DMS 273 treated with DMSO at 0.1 percent for 48 hours (cell line): ENCODE measurements at regions not wholly inside any gene's neighbourhood (a gene's known extent, or its start where the extent isn't known, plus 50 kb on each side); places are given as distances from the start of the nearest gene placed in this dataset.
"Not testable (repeated sequence)": the region's sequence is repeated elsewhere in the genome, so short reads cannot be mapped to it uniquely, and the experiment has no call there.

Source experiments
- DNase-seq: peaks from one replicate; lab custom pipeline; 2025; lab: John Stamatoyannopoulos, UW

DNA sequence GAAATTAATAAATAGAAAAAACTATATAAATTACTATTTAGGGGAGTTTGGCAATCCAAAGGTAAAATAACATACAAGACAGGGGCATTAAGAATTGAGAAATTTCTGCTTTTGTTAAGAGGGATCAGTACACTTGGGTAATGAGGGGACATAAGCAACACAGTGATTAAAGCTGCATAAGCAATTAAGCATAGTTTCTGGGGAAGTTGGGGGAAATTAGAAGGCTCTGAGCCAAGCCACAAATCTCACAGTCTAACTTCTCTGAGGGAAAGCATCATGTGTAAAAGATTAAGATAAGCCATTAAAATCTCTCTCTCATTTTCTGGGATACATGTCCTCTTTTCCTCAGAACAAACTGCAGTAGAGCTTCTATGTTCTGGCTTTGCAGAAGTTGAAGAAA is 533.9 kb upstream of the LRFN5 start:
- DNase-seq = no peak

DNA sequence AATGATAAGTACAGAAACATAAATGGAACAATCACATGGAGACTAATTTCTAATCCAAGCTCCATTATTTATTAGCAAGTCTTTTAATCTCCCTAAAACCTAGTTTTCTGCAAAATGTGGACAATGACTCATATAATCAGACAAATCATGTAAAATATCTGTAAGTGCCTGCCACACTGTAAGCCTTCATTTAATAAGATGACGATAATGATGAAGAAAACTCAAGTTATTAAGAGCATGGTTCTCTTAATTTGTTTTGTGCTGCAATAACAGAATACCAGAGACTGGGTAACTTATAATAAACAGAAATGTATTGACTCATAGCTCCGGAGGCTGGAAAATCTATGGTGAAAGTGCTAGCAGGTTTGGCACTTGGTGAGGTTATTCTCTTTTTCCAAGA is 535.3 kb upstream of the LRFN5 start:
- DNase-seq = no peak

DNA sequence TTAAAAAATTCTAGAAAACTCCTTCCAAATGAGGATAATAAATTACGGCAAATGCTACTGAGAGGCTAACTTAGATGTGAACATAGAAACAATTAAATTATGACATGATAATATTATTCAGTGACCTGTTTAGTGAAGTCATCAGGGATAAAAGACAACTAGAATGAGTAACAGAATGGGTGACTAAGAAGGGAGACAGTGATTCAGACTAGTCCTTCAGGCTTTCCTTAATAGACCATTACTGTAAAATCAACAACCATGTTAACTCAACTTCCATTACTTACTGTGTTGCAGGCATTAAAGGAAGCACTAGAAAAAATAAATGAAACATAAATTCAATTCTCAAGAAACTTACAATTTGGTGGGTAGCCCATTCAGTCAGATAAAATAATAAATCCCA is 543.9 kb upstream of the LRFN5 start:
- DNase-seq = no peak

DNA sequence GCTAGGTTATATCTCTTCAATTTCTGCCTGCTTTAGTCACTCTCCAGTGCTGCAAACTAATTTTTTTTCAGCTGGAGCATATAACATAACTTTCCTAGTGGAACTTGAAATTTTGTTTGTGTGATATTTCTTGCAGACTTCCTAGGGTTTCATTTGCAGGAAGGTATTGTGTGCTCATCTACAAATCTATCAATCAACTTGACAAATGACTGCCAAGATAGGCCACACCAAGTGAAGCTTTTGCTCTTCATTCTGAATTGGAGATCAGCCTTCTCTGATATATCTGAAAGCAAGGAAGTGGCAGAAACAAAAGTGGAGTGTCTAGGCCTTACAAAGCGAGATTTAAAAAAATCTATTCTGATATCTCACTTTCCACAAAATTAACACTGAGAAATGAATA is 551.1 kb upstream of the LRFN5 start:
- DNase-seq = no peak

DNA sequence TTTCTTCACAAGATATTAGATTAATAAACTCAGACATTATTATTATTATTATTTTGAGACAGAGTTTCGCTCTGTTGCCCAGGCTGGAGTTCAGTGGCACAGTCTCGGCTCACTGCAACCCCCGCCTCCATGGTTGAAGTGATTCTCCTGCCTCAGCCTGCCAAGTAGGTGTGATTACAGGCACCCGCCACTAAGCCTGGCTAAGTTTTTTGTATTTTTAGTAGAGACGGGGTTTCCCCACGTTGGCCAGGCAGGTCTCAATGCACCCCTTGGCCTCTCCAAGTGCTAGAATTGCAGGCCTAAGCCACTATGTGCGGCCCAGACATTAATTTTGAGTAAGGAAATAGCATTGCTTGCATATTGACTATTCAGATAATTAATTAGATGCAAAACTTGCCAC is 554.9 kb upstream of the LRFN5 start:
- no peak for DNase-seq

DNA sequence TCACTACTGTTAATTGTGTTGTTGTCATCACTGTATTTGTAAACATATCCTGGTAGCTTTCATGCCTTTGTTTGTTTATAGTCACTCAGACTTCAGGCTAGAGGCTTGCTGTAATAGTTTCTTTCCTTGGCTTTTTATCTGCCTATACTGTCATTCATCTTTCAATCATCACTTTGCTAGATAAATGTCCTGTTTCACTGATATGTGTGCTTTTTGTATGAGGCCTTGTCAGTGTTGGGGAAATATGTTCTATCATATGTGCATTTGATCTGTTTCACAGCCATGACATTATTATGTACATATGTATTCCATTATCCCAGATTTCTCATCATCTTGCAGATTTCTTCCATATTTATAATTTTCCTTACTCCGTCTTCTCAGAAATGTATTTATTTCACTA is 558.9 kb upstream of the LRFN5 start:
- no peak for DNase-seq

DNA sequence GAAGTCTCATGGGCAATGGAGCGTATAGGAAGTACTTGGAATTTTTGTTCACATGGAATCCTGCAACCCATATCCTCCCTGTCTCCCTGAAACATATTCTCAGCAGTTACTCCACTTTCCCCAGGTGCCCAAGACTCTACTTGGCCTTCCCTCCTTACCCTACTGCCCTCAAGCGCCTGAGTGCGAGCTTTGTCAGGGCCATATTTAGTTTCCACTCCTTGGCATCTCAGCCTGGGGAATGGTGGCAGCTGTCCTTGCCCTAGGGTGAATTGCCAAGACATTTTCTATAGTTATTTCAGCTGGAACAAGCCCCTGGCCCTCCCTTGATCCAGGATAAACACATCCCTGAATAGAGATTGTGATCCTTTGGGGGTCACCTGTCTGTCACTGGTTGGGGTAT is 569.3 kb upstream of the LRFN5 start:
- DNase-seq = no peak

DNA sequence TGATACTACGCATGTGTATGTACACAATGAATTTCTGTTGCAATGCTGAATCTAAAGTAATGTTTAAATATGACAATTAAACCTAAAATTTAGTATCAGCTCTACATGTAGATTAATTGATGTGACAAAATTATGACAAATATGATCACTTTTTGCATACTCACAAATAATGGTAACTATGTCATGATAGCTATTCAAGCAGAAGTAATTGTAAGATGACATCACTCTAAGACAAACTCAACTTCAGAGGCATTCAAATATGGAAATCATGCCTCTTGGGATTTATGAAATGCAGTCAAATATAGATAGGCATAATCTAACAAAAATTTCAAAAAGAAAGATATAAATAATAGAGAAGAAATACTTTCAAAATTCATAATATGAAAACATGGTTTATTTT is 571.7 kb upstream of the LRFN5 start:
- no peak for DNase-seq

DNA sequence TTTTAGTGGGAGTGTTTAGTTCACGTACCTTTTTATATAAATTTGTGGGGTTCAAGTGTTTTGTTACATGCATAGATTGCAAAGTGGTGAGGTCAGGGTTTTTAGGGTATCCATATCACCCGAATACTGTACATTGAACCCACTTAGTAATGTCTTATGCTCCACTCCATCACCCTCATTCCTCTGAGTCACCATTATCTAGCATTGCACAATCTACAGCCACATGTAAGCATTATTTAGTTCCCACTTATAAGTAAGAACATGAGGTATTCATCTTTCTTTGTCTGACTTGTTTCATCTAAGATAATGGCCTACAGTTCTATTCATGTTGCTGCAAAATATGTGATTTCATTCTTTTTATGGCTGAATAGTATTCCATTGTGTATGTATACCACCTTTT is 583.7 kb upstream of the LRFN5 start:
- no peak for DNase-seq

DNA sequence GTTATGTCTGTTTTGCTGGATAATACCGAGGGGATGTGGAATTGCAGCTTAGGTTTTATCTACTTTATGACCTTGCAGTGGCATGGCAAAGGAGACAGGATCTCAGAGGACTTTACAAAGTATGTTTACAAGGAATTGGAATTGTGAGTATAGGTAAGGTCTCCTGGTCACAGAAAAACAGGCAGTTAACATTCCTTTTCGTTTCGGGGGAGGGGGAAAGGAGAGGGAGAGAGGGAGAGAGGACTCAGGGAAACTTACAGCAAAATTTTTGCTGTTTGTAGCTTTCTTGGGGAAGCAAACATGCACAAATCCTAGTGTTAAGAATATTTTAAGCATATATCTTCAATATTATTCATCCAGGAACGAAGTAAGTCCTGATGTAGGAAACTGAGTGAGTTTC is 590.5 kb upstream of the LRFN5 start:
- no peak for DNase-seq

DNA sequence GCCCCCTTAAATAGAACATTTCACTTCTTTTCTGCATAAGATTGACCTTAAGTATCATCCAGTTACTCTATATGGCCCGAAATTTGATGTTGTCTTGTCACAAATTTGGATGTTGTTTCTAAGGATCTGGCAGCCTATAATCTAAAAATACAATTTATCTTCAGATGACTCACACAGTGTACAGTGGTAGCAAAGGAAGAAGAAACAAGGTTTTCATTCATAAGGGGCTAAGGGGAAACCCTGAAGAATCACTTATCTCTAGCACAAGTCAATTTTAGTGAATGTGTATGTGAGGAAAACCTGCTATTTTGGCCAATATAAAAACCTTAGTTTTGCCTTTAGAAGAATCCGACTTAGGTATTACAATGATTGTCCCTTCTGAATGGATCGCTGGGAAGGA is 606.3 kb upstream of the LRFN5 start:
- DNase-seq = no peak

DNA sequence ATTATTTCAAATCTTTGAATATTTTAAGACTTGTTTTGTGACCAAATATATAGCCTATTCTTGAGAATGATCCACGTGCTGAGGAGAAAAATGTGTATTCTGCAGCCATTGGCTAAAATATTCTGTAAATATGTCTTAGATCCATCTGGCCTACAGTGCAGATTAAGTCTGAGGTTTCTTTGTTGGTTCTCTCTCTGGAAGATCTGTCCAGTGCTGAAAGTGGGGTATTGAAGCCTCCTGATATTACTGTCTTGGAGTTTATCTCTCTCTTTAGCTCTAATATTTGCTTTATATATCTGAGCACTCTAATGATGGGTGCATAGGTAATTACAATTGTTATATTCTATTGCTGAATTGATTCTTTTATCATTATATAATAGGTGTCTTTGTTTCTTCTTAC is 617.4 kb upstream of the LRFN5 start:
- no peak for DNase-seq

DNA sequence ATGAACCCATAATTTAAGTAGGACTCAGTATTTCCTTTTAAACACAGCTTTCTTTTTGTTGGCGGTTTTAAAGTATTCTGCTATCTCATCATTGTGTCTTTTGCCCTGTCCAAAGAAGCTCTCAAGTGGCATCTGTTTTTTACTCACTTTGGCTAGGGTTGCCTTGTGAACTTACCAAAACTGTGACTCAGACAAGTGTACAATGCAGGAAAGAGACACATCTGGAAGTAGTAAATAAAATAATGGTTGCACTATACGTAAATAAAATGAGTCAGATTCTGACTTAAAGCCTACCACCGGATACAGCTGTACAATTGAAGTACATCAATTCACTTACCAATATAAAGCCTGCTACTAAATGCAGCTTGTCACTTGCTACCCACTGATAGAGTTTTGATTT is 619.2 kb upstream of the LRFN5 start:
- no peak for DNase-seq

DNA sequence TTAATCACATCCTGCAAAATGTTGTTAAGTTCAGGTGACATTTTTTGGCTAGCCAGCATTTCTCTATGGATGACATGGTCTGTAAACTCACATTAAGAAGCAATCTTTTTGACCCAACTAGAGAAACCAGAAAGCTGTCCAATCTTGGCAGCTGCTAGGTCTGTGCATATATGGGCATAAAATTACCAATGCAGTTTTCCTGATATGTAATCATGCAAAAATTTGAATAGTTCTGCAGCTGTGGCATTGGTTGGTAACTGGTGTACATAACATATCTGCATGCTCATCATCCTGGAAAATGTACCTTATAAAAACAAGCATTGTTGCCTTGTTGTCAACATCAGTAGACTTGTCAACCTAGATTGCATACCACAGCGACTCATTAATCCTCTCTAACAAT is 620.0 kb upstream of the LRFN5 start:
- DNase-seq = no peak

DNA sequence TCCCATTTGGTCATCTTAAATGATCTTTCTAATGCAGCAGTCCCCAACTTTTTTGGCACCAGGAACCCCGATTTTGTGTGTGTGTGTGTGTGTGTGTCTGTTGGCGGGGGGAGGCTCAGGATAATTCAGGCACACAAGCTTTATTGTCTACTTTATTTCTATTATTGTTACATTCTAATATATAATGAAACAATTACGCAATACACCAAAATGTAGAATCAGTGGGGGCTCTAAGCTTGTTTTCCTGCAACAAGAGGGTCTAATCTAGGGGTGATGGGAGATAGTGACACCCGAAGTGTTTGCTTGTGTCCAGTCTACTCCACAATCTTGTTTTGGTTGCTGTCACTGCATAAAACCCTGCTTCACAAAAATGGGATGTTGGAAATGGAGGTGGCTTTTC is 621.1 kb upstream of the LRFN5 start:
- no peak for DNase-seq

DNA sequence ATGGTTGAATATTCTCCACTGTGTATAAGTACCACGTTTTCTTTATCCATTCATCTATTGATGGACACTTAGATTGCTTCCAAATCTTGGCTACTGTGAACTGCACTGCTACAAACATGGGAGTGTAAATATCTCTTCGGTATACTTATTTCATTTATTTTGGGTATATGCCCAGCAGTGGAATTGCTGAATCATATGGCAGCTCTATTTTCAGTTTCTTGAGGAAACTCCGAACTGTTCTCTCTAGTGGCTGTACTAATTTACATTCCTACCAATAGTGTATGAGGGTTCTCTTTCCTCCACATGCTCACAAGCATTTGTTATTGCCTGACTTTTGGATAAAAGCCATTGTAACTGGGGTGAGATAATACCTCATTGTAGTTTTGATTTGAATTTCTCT is 623.1 kb upstream of the LRFN5 start:
- no peak for DNase-seq

DNA sequence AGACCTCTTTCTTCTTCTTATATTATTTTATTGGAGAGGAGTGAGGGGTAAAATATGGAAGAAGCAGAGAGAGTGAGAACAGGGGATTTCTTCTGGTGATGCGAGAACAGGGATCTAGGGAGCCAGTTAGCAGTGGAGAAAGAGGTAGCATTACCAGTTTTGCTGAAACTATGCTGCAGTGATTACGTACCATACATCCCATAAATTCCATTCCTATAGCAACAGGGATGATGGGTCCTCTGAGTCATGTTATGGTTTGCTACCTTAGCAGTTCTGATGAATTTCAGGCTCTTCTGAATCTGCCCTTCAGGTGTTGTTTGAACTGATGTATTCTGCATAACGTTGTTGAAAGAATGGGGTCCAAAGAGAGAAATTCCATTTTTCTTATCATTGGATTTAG is 625.4 kb upstream of the LRFN5 start:
- no peak for DNase-seq

DNA sequence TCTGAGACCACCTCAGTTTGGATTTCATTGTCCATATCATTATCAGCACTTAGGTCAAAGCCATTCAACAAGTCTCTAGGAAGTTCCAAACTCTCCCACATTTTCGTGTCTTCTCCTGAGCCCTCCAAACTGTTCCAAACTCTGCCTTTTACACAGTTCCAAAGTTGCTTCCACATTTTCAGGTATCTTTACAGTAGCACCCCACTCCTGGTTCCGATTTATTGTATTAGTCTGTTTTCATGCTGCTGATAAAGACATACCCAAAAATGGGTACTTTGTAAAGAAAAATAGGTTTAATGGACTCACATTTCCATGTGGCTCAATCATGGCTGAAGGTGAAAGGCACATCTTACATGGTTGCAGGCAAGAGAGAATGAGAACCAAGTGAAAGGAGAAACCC is 646.4 kb upstream of the LRFN5 start:
- DNase-seq = not testable (repeated sequence)

DNA sequence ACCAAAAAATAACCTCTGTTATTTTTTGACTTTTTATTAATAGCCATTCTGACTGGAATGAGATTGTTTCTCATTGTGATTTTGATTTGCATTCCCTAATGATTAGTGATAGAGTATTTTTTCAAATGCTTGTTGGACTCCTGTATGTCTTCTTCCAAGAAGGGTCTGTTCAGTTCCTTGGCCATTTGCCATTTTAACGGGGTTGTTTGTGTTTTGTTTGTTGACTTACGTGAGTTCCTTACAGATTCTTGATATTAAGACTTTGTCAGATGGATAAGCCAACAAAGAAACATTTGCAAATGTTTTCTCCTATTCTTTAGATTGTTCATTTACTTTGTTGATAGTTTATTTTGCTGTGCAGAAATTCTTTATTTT is 651.6 kb upstream of the LRFN5 start:
- DNase-seq = no peak

DNA sequence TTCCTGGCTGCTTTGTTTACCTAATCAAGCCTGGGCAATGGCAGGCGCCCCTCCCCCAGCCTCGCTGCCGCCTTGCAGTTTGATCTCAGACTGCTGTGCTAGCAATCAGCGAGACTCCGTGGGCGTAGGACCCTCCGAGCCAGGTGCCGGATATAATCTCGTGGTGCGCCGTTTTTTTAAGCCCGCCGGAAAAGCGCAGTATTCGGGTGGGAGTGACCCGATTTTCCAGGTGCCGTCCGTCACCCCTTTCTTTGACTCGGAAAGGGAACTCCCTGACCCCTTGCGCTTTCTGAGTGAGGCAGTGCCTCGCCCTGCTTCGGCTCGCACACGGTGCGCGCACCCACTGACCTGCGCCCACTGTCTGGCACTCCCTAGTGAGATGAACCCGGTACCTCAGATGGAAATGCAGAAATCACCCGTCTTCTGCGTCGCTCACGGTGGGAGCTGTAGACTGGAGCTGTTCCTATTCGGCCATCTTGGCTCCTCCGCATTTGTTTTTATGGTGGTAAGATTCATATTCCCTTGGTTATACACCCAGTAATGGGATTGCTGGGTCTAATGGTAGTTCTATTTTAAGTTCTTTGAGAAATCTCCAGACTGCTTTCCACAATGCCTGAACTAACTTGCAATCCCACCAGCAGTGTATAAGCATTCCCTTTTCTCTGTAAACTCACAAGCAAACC is 652.1 kb upstream of the LRFN5 start:
- DNase-seq = not testable (repeated sequence)

DNA sequence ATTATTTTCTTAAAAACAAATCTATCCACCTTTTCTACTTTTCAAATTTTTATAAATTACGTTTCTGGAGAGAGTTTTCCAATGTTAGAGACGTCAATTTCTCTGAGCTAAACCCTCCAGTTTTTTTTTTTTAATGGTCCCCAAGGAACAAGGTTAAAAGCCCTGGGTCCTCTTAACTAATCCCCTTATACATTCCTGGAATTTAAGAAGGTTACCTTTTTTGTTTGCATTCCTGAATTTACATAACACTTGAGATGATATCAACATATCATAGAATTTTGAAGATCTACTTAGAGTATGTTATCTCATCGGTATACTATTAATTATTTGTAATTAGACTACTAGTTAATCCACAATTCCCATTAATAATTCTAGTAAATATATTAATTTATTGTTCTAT is 662.2 kb upstream of the LRFN5 start:
- no peak for DNase-seq

DNA sequence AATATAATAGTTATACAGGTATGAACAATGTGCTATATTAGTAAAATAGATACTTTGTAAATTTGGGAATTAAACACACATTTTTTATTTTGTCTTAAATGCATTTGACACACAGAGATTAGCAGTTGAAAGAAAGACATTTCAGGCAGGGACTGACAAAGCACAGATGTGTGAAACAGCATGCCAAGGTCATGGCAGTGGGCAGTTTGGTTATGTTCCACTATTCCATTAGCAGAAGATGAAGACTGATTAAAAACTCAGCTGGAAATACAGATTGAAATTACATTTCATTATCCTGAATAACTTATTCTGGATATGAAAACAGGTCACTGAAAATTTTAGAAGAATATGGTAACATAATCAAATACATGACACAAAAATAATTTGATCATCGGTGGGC is 669.8 kb upstream of the LRFN5 start:
- DNase-seq = no peak

DNA sequence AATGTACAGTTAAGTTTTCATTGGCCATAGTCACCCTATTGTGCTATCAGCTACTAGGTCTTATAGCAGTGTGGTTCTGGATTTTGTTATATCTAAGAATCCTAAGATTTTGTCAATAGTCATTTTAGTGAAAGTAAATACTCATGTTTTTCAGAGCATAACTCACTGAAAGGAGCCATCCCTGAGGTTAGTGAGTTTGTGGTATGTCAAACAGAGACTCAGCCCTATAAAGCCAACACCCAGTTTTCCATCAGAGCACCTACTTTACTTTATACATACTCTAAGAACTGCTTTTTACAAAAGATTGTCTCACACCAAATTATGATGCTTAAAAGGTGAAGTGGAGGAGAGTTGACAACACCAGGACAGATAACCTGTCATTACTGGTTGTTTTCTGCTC is 686.3 kb upstream of the LRFN5 start:
- no peak for DNase-seq

DNA sequence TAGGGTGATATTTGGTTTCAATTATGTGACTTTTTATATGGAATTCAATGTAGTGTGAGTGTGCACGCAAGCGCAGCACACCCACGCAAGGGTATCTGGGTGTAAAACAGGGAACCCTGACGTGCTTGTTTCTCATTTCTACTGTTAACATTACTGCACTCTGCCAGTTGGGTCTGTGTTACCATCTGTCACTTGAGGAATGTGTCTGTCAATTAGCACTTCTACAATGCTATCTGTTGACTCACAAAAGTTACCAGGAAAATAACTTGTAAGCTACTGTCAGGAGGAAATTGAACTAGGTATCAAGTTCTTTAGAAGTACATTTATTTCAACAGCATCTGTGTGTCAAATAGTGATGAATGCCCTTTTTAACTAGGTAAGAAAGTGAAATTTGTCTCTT is 695.5 kb upstream of the LRFN5 start:
- DNase-seq = no peak

DNA sequence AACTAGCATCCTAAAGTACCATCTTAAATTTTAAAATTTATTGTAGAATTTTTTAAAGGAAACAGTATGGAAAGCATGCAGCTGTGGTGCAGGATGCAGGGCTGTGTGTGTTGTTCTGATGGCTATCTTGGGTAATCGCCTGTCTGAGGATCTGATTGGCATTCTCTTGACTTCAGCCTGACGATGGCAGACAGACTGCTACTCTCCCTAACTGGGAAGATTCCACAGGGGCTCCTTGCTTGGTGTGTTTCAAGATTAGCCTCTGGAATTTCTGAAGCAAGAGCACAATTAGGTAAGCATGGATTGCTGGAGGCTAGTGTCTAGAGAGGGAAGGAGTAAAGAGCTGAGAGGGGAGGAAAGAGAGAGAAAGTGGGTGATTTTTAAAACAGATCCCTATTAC is 696.8 kb upstream of the LRFN5 start:
- DNase-seq = no peak
